ENCODE measurements at regions not wholly inside any gene's neighbourhood (a gene's known extent, or its start where the extent isn't known, plus 50 kb on each side); places are given as distances from the start of the nearest gene placed in this dataset.
"Not testable (repeated sequence)": the region's sequence is repeated elsewhere in the genome, so short reads cannot be mapped to it uniquely, and the experiment has no call there.

GRCh38 chr20:26276554-26277210 lies 580.0 kb upstream of the ZNF337 start:
- Histone ChIP-seq H3K9me2 (replicated peaks; ENCODE audit: control insufficient read depth, low read length) (no peaks in the 10 kb centered on the region), H3K4me2 (ENCODE audit: low read length) (no peak overlapping the region), H3K79me2 (ENCODE audit: control insufficient read depth, low read length) (no peaks in the 10 kb centered on the region), H3K4me1 (ENCODE audit: control insufficient read depth, low read length) (no peaks in the 10 kb centered on the region), H3K9me3 (ENCODE audit: control insufficient read depth, insufficient read depth, low read length) (no peaks in the 10 kb centered on the region; the same call in 1 of the 2 replicates), H3K27ac (ENCODE audit: low read depth, low read length) (no peak overlapping the region), H4K20me1 (ENCODE audit: control insufficient read depth, insufficient read depth, low read depth, low read length) (no peaks in the 10 kb centered on the region), H3K27me3 (ENCODE audit: control insufficient read depth, low read length) (no peaks in the 10 kb centered on the region), H3F3A (ENCODE audit: control insufficient read depth, insufficient read depth) (no peaks in the 10 kb centered on the region), H3K36me3 (ENCODE audit: control insufficient read depth, low read length) (no peaks in the 10 kb centered on the region), H3K4me3 (ENCODE audit: low read length) (no peak overlapping the region)
- no peak for TF ChIP-seq CTCF (IDR thresholded peaks at IDR 0.05; ENCODE audit: low read depth, low read length, poor library complexity, severe bottlenecking)
- no peak for TF ChIP-seq EZH2phosphoT487 (IDR thresholded peaks at IDR 0.05; ENCODE audit: borderline replicate concordance, low read length)

GRCh38 chr20:26268762-26269161 lies 572.1 kb upstream of the ZNF337 start:
- H3K4me1 ChIP-seq (ENCODE audit: control insufficient read depth, low read length); H3K9me3 ChIP-seq (ENCODE audit: control insufficient read depth, insufficient read depth, low read length); H3K79me2 ChIP-seq (ENCODE audit: control insufficient read depth, low read length); H4K20me1 ChIP-seq (ENCODE audit: control insufficient read depth, insufficient read depth, low read depth, low read length); H3K4me3 ChIP-seq (ENCODE audit: low read length); H3K9me2 ChIP-seq (replicated peaks; ENCODE audit: control insufficient read depth, low read length); H3F3A ChIP-seq (ENCODE audit: control insufficient read depth, insufficient read depth); H3K36me3 ChIP-seq (ENCODE audit: control insufficient read depth, low read length); H3K27me3 ChIP-seq (ENCODE audit: control insufficient read depth, low read length); H3K4me2 ChIP-seq (ENCODE audit: low read length); H3K27ac ChIP-seq (ENCODE audit: low read depth, low read length): not testable (repeated sequence)

GRCh38 chr20:26260925-26261324 lies 564.3 kb upstream of the ZNF337 start:
- H3K9me2 ChIP-seq (replicated peaks; ENCODE audit: control insufficient read depth, low read length); H3K4me1 ChIP-seq (ENCODE audit: control insufficient read depth, low read length); H4K20me1 ChIP-seq (ENCODE audit: control insufficient read depth, insufficient read depth, low read depth, low read length); H3K4me2 ChIP-seq (ENCODE audit: low read length); H3K9me3 ChIP-seq (ENCODE audit: control insufficient read depth, insufficient read depth, low read length); H3K4me3 ChIP-seq (ENCODE audit: low read length); H3F3A ChIP-seq (ENCODE audit: control insufficient read depth, insufficient read depth); H3K27me3 ChIP-seq (ENCODE audit: control insufficient read depth, low read length); H3K27ac ChIP-seq (ENCODE audit: low read depth, low read length); H3K79me2 ChIP-seq (ENCODE audit: control insufficient read depth, low read length); H3K36me3 ChIP-seq (ENCODE audit: control insufficient read depth, low read length): not testable (repeated sequence)

GRCh38 chr20:26252311-26252975 lies 555.8 kb upstream of the ZNF337 start:
- not testable (repeated sequence) for H4K20me1 ChIP-seq (ENCODE audit: control insufficient read depth, insufficient read depth, low read depth, low read length); H3K27ac ChIP-seq (ENCODE audit: low read depth, low read length); H3F3A ChIP-seq (ENCODE audit: control insufficient read depth, insufficient read depth); H3K27me3 ChIP-seq (ENCODE audit: control insufficient read depth, low read length); H3K9me2 ChIP-seq (replicated peaks; ENCODE audit: control insufficient read depth, low read length); H3K36me3 ChIP-seq (ENCODE audit: control insufficient read depth, low read length); H3K4me1 ChIP-seq (ENCODE audit: control insufficient read depth, low read length); H3K79me2 ChIP-seq (ENCODE audit: control insufficient read depth, low read length); H3K9me3 ChIP-seq (ENCODE audit: control insufficient read depth, insufficient read depth, low read length); H3K4me2 ChIP-seq (ENCODE audit: low read length); H3K4me3 ChIP-seq (ENCODE audit: low read length)

GRCh38 chr20:26251376-26251775 lies 554.7 kb upstream of the ZNF337 start:
- H3K4me3 ChIP-seq (ENCODE audit: low read length); H3F3A ChIP-seq (ENCODE audit: control insufficient read depth, insufficient read depth); H3K27ac ChIP-seq (ENCODE audit: low read depth, low read length); H3K4me2 ChIP-seq (ENCODE audit: low read length); H3K9me2 ChIP-seq (replicated peaks; ENCODE audit: control insufficient read depth, low read length); H3K9me3 ChIP-seq (ENCODE audit: control insufficient read depth, insufficient read depth, low read length); H4K20me1 ChIP-seq (ENCODE audit: control insufficient read depth, insufficient read depth, low read depth, low read length); H3K79me2 ChIP-seq (ENCODE audit: control insufficient read depth, low read length); H3K36me3 ChIP-seq (ENCODE audit: control insufficient read depth, low read length); H3K27me3 ChIP-seq (ENCODE audit: control insufficient read depth, low read length); H3K4me1 ChIP-seq (ENCODE audit: control insufficient read depth, low read length): not testable (repeated sequence)

GRCh38 chr20:26250249-26251114 lies 553.8 kb upstream of the ZNF337 start:
- H3F3A ChIP-seq (ENCODE audit: control insufficient read depth, insufficient read depth); H3K4me3 ChIP-seq (ENCODE audit: low read length); H3K4me1 ChIP-seq (ENCODE audit: control insufficient read depth, low read length); H3K4me2 ChIP-seq (ENCODE audit: low read length); H3K27ac ChIP-seq (ENCODE audit: low read depth, low read length); H3K9me2 ChIP-seq (replicated peaks; ENCODE audit: control insufficient read depth, low read length); H4K20me1 ChIP-seq (ENCODE audit: control insufficient read depth, insufficient read depth, low read depth, low read length); H3K27me3 ChIP-seq (ENCODE audit: control insufficient read depth, low read length); H3K79me2 ChIP-seq (ENCODE audit: control insufficient read depth, low read length); H3K36me3 ChIP-seq (ENCODE audit: control insufficient read depth, low read length); H3K9me3 ChIP-seq (ENCODE audit: control insufficient read depth, insufficient read depth, low read length): not testable (repeated sequence)
